ENCODE measurements at regions not wholly inside any gene's neighbourhood (a gene's known extent, or its start where the extent isn't known, plus 50 kb on each side); places are given as distances from the start of the nearest gene placed in this dataset.

DNA sequence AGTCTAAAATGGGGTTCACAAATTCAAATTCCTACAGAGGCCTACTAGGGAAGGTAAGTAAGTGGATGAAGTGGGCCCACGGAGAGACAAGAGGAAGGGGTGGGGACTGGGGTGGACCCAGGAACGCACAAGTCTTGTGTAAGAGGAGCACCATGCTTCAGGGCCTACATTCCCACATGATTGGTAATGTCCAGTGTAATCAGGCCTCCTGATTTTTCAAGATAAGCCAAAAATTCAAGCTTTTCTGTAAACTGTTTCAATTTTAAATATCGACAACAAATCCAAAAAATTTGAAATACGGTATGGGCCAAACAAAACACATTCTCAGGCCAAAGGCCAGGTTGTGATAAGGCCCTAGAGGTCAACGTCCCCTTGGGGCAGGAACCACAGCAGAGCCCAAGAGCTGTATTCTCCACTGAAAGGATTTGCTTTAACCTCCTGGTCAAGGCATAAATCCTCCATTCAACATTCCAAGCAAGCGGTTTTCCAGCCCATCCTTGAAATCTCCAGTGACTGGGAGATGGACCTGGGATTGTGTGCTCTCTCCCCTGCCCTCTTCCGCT lies 116.4 kb downstream of the TRIM29 start:
- in situ Hi-C loops (cut with MboI; ENCODE audit: low pct_unique_long_range_greater_than_20kb, low sequenced_read_pairs), result no loop called here
- no peak for DNase-seq

DNA sequence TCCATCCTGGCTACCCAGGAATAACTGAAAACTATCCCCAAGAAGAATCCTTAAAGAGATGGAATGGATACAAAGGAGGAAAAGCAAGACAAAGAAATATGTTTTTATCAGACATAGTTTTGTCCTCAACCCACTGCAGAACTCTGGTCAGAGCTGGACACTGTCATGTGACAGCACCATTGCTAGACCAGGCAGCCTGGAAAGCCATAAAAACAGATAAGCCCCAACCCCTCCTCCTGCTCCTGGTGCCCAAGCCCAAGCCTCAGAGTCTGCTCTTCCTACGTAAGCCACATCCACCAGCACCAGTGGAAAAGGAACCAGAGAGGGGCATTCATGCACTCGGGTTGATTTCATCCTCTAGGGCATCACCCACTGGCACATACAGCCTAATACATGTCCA lies 116.9 kb downstream of the TRIM29 start:
- in situ Hi-C loops (cut with MboI; ENCODE audit: low pct_unique_long_range_greater_than_20kb, low sequenced_read_pairs), result no loop called here
- DNase-seq, result no peak

DNA sequence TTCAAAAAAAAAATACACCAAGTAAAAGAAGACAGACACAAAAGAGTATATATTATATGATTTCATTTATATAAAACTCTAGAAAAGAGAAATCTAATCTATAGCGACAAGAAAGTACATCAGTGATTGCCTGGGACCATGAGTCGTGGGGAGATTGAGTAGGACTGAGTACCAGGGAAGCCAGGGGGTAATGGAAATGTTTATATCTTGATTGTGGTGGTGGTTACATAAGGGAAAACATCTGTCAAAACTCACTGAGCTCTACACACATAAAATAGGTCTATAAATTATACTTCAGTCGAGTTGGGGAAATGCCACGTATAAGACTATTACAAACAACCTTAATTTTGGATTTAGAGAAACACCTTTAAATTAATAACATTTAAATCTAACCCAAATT lies 117.4 kb downstream of the TRIM29 start:
- in situ Hi-C loops (cut with MboI; ENCODE audit: low pct_unique_long_range_greater_than_20kb, low sequenced_read_pairs), result no loop called here
- DNase-seq, result no peak

DNA sequence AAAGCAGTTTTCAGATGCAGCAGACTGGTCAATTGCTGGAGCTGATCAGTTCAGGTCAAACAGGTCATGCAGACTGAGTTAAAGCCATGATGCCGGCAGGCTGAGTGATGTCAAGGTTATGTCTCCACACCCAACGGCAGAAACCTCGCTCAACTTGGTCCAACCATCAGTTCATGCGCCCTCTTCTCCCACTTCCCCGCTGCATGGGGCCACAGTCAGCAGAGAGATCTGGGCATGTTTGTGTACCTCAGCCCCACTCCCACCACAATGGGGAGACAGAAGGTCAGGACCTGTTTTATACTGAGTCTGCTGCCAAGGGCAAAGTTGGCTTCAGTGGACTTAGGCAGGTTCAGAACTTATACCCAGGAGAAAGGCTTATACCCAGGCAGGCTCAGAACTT lies 118.7 kb downstream of the TRIM29 start:
- no peak for DNase-seq
- in situ Hi-C loops (cut with MboI; ENCODE audit: low pct_unique_long_range_greater_than_20kb, low sequenced_read_pairs), result no loop called here

DNA sequence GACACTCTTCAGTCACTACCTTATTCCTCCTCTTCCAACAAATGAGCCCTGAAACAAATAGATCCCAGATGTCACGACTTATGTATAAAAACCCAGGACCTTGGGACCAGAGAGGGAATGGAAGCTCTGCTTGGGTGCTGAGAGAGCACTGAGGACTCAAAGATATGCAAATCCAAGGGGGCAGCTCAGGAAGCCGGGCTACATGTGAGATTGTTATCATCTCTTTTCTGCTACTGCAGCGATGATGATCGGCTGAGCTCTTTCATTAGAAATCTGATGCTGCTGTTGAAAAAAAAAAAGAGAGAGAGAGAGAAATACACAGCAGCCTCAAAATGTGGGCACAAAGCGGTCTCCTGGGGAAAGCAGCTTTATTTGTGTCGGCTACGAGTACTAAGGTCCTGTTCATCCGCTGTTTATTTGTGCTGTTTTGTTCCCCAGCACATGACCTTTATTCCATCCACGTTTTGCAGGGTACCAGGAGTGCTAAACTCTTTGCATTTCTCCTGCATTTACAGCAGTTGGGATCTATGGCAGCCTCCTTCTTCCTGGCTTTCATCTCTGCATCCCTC lies 120.2 kb downstream of the TRIM29 start:
- in situ Hi-C loops (cut with MboI; ENCODE audit: low pct_unique_long_range_greater_than_20kb, low sequenced_read_pairs), result no loop called here

DNA sequence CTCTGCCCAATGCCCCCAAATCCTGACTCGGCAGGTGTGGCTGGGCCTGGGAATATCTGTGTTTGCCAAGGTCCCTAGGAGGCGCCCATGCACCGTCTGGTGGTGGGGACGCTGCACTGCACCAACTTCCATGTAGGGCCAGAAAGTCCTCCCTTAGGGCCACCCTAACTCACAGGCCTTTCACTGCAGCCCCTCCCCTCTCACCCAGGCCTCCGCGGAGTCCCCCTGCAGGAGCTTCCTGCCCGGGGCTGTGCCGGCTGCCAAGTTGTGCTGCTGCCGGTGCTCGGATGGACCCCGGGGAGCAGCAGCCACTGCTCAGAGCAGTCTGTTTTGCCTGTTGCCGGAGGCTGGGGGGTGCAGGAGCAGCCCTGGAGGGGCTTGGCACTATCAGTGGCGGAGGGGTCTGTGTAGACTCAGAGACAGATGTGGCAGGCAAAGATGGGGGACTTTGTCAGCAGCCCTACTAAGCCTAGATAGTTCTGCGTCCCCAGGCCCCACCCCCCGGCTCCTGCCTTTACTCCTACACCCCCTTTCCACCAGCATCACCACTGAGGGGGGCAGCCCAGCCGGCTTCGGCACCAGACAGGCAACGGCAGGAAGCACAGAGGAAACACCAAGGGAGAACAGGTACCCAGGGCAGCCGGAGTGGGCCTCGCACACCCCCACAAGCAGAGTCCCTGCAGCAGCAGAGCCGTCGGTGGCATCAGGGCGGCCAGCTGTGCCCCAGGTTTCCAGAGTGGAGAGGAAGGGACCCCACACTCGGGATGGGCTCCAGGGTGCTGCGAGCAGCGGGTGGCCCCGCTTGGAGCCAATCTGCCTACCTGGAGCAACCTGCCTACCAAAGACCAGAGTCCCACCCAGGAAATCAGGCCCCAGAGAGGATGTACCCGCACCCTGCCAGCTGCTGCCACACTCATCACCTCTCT lies 124.3 kb downstream of the TRIM29 start:
- DNase-seq, result peak; percentile 21
- in situ Hi-C loops (cut with MboI; ENCODE audit: low pct_unique_long_range_greater_than_20kb, low sequenced_read_pairs), result no loop called here

More for the DNA sequence above, 120.2 kb downstream of the TRIM29 start:
- DNase-seq, result no peak

DNA sequence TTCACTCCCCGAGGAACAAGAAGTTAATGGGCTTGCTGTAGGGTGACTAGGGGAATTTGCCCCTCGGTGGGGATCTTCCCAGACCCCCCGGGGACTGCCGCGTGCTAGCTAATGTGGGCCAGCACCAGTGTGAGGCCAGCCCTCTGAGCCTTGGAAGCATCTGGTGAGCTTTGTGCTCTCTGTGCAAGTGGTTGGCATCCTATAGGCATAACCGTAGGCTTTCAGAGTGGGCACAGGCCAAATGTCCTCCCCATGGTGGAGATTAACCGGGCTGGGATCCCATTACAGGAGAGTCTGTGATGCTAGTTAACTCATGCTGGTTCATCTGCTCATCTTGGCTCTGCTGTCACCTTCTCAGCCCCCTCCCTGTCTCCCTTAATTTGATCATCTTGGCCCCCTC lies 125.7 kb downstream of the TRIM29 start:
- no peak for DNase-seq
- in situ Hi-C loops (cut with MboI; ENCODE audit: low pct_unique_long_range_greater_than_20kb, low sequenced_read_pairs), result no loop called here

DNA sequence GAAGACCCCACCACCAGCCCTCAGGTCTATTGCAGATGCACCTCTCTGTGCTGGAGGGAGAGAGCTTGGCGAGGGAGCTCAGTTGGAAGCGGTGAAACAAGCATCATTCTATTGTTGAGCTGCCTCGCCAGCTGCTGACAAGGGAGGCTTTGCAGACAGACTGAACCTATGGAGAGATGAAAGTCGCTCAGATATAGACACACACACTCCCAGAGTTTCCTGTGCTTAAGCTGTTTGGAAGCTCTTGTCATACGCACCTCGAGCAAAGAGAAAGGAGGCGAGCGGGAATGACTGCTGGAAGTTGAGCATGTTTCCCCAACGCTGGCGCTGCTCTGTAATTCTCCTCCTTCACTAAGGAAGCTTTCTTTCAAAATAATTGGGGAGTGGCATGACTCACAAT lies 126.1 kb downstream of the TRIM29 start:
- DNase-seq, result no peak
- in situ Hi-C loops (cut with MboI; ENCODE audit: low pct_unique_long_range_greater_than_20kb, low sequenced_read_pairs), result no loop called here

DNA sequence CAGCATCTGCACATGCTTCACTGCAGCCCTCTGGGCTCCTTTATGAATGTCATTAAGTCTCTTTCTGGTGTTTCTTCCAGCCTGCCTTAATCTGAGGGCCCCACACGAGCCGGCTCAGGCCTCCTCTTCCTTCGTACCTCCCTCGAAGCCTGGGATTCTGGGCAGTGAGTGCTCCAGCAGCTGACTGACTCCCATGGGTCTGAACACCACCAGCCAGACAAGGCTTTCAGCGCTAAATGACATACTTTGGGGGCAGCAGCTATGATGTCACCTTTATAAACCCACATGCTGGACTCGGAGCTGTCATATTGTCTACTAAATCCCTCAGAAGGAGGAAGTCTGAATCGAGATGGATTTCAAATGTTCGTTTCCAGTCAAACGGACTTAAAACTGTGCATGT lies 127.1 kb downstream of the TRIM29 start:
- in situ Hi-C loops (cut with MboI; ENCODE audit: low pct_unique_long_range_greater_than_20kb, low sequenced_read_pairs), result no loop called here
- no peak for DNase-seq

DNA sequence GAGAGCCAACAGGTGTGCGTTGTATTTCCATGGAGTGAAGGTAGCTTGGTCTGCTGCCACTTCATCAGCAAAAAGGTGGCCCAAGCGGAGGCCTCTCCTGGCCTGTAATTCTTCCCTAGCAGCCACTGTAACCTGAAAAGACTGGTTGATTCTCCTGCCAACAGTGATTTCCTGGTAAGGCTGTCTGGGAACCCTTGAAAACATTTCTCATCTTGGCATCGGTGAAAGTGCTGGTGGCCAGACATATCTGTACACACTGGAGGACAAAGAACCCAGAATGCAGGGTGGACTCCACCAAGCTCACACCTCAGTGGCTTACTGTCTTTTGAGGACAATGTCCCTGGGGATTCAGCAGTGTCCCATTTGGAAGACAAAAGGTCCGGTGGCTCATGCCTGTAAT lies 128.0 kb downstream of the TRIM29 start:
- in situ Hi-C loops (cut with MboI; ENCODE audit: low pct_unique_long_range_greater_than_20kb, low sequenced_read_pairs), result no loop called here
- DNase-seq, result no peak

DNA sequence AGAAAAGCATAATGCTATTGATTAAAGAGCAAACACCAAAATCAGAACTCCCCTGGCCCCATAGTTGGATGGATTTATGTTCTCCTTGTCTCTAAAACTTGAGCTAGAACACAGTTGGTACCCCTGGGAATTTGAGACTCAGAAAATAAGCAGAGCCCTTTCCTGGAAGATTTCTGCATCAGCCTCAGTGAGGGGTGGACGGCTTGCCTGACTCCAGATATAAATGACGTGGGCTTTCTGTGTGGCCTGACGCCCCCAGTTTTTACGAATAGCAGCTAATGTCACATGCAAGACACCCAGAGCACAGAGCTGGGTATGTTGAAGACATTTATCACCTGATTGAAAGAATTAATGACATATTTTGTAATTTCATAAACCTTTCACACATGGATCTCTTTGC lies 130.8 kb downstream of the TRIM29 start:
- in situ Hi-C loops (cut with MboI; ENCODE audit: low pct_unique_long_range_greater_than_20kb, low sequenced_read_pairs), result no loop called here
- DNase-seq, result no peak

DNA sequence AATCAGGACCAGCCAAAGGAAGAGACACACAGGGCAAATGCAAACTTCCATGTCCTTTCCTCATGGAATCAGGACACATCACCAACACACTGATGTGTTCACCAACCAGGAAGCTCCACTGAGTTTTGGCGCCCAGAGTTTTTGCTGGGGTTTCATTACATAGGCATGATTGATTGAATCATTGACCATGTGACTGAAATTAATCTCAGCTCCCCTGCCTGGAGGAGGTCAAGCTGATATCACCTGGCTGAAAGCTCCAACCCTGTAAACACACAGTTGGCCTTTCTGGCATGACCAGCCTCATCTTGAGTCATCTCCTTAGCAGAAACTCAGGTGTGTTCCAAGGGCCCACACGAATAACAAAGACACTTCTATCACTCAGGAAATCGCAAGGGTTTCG lies 133.2 kb downstream of the TRIM29 start:
- DNase-seq, result no peak
- in situ Hi-C loops (cut with MboI; ENCODE audit: low pct_unique_long_range_greater_than_20kb, low sequenced_read_pairs), result no loop called here

DNA sequence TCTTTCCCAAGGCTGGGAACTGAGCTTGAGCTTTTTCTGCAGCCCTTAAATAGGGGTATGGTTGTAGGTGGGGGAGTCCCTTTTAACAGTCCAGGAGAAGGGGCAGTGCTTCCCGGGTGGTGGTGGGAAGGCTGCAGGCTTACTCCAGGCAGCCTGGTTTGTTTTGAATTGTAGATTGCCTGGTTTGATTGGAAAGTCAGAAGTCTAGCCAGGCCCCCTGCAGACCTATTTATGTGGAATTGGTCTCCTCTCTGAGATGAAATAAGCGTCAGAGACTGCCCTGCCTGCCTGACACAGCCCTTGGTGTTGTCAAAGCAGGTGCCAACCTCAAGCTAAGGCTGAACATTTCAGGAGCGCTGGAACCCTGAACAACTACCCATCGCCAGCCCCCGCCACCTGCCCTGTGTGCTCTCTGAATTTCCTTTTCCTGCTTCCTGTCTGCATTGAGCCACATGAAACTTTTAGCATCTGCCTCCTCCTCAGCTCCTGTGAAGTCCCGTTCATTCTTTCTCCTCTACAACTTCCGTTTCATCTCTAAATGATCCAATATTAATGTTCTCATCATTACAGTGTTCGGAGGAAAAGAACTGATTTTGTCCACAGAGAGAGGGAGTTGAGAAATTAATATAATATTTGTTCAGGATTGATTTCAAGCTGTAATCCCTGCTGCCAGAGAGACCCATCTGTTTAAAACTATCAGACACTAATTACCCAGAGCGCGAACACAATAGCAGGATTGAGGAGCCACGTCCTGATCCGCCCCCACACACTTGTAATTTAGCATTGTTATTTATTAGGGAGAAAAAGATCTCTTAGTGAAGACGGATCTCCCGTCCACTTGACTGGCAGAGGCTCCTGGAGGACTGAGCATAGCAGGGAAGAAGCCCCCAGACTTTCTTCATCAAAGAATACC lies 136.5 kb downstream of the TRIM29 start:
- no peak for DNase-seq

DNA sequence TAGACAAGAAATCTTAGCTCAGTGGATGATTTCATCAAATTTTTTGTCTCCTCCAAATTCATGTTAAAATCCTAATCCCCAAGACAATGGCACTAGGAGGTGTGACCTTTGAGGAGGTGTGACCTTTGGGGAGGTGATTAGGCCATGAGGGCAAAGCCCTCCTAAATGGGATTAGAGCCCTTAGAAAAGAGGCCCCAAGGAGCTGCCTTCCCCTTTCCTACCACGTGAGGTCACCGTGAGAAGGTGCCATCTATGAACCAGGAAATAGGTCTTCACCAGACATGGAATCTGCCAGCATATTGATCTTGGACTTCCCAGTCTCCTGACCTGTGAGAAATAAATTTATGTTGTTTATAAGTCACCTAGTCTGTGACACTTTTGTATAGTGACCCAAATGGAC lies 138.7 kb downstream of the TRIM29 start:
- no peak for DNase-seq
- in situ Hi-C loops (cut with MboI; ENCODE audit: low pct_unique_long_range_greater_than_20kb, low sequenced_read_pairs), result no loop called here

More for the DNA sequence above, 136.5 kb downstream of the TRIM29 start:
- in situ Hi-C loops (cut with MboI; ENCODE audit: low pct_unique_long_range_greater_than_20kb, low sequenced_read_pairs), result no loop called here

DNA sequence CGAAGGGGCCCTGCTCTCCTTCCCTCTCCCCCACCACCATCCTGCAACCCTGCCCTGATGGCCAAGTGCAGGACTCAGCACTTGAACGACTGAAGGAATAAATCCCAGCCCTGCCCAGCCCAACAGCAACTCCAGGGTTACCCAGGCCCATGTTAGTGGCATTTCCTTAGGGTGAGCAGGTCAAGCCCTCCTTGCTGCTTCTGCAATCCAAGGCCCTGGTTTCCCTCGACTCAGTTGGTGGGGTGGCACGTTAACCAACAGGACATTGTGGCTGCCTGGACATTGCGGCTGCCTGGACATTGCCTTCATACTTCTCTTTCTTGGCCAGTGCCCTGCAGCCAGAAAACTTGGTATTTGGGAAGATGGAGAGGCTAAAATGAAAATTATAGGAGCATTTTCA lies 141.4 kb downstream of the TRIM29 start:
- no peak for DNase-seq
- in situ Hi-C loops (cut with MboI; ENCODE audit: low pct_unique_long_range_greater_than_20kb, low sequenced_read_pairs), result no loop called here

DNA sequence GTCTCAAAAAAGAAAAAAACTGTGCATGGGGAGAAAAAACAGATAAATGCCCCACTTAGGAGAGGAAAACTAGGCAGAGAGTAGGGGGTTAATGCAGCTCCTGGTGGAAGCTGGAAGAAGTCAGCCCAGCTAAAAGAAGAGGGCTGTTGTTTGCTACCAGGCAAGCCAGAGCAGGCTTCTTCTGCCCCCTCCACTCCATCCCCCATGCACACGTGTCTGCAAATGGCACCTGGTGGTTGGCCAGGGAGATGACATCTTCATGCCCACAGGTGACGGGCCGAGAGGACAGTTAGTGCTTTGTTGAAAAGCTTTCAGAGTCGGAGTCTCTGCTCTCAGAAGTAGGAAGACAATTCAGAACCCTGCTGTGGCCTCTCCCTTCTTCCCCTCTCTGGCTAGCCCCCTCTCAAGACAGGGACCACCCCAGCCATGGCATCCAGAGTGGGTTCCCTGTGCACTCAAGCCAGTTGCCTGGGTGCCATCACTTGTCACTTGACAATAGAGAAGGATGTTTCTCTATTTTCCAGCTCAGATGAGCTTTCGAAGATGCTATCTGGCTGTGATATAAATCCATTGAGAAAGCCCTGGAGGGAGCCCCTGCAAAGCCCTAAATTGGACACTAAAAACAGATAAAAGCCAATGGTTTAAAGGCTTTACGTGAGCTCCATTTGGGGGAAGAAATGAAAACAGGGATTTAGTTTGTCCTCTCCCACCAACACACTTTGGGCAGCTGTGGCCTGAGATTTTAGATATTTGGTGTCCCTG lies 142.0 kb downstream of the TRIM29 start:
- in situ Hi-C loops (cut with MboI; ENCODE audit: low pct_unique_long_range_greater_than_20kb, low sequenced_read_pairs), result no loop called here
- DNase-seq, result no peak

DNA sequence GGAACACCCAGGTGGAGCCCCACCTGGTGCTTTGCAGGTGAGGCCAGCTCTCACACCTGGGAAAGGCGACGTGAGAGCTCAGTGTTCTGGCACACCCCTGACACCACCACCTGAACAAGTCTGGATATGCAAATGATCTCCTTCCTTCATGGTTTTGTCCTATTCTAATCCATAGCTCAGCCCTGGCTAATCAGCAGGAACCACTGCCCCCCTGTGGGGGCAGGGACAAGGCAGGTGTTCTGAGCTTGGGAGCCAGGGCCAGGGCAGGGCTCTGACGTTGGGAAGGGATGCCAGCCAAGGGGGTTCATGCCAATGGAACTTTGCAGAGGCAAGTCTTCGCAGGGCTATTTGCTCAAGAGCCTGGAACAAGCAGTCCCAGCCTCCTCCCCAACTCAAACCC lies 144.2 kb downstream of the TRIM29 start:
- in situ Hi-C loops (cut with MboI; ENCODE audit: low pct_unique_long_range_greater_than_20kb, low sequenced_read_pairs), result no loop called here
- no peak for DNase-seq

DNA sequence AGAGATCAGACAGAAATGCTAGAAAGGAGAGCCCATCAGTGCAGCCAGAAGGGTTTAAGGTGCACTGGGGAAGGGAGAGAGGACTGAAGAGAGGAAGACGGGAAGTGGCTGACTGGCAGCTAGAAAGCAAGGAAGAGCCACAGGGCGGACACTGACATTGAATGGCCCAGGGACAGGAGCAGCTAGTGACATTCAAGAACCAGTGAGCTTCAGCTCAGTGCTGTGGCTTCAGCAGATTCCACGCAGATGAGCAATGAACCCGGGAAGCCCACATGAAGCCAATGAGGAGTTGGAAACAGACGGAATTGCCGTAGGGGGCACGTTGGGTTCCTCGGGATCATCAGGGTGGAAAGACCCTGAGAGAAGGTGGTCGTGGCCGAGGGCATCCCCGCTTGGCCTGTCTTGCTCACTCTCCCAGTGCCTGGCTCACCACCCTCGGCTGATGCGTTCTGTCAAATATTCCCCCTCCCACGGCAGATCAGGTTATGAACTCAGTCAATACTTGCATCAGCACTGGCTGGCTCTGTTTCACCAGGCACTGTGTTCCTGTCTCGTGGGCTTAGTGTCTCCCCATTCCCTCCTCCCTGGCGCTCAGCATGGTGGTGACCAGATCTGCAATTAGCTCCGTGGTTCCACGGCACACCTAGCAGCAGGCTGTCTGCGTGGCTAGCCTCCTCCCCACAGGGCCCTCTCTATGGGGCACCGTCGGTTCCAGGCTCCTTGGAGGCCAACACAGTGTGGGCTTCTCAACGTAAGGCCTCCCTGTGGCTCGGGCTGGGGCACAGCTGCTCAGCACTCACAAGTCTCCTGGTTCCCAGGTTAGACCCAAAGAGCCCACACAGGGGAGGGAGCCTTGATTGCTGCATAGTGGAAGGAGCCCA lies 145.5 kb downstream of the TRIM29 start:
- DNase-seq, result no peak
- in situ Hi-C loops (cut with MboI; ENCODE audit: low pct_unique_long_range_greater_than_20kb, low sequenced_read_pairs), result no loop called here
